Activated CD8-positive, alpha-beta memory T cell treated with anti-CD3 and anti-CD28 coated beads, Interleukin-2, amount 10 ng/mL, durations not matched to agents 7 days and 5 days (primary cell): ENCODE measurements at regions not wholly inside any gene's neighbourhood (a gene's known extent, or its start where the extent isn't known, plus 50 kb on each side); places are given as distances from the start of the nearest gene placed in this dataset.

Source experiments
- ATAC-seq: fragments of 150-1000 bp; cut with Tn5 transposase; one replicate; pipeline ENCODE4 v1.10.0; 2021; ENCODE audit warnings: moderate library complexity
- CTCF ChIA-PET: fragments of 350-600 bp; sonication (Branson Sonifier 250); formaldehyde crosslinking; loops from one replicate; lab custom pipeline; 2021; ENCODE audit warnings: antibody characterized with exemption; lab: Charles Lee
- DNase-seq: peaks from one replicate; pipeline ENCODE4 v3.0.0-alpha.2; 2020
- H3K27ac Mint-ChIP-seq: one replicate; pipeline ENCODE4 v1.8.0; 2021; ENCODE audit warnings: mild to moderate bottlenecking, mixed read lengths
- H3K27me3 Mint-ChIP-seq: one replicate; pipeline ENCODE4 v1.8.0; 2021; ENCODE audit warnings: mixed read lengths
- H3K36me3 Mint-ChIP-seq: one replicate; pipeline ENCODE4 v1.8.0; 2021; ENCODE audit warnings: mild to moderate bottlenecking, mixed read lengths
- H3K4me1 Mint-ChIP-seq: one replicate; pipeline ENCODE4 v1.8.0; 2021; ENCODE audit warnings: mixed read lengths
- H3K4me3 Mint-ChIP-seq: one replicate; pipeline ENCODE4 v1.8.0; 2021; ENCODE audit warnings: mild to moderate bottlenecking, moderate library complexity, mixed read lengths
- H3K9me3 Mint-ChIP-seq: one replicate; pipeline ENCODE4 v1.8.0; 2022; ENCODE audit warnings: low read depth, mixed read lengths

- H3K4me1 Mint-ChIP-seq = no peaks in the 10 kb centered on the region
- CTCF ChIA-PET = no interaction called here
- H3K9me3 Mint-ChIP-seq = no peaks in the 10 kb centered on the region
Observed at GRCh38 chr3:135766115-135766514, 199.4 kb upstream of the PPP2R3A start.

GRCh38 chr3:135771760-135772159 is 193.8 kb upstream of the PPP2R3A start:
- no peaks in the 10 kb centered on the region for H3K36me3 Mint-ChIP-seq
- H3K4me1 Mint-ChIP-seq = no peaks in the 10 kb centered on the region
- CTCF ChIA-PET = no interaction called here
- H3K4me3 Mint-ChIP-seq = no peak overlapping the region
- peaks cover 2% of the 10 kb centered on the region for H3K27me3 Mint-ChIP-seq
- DNase-seq (no peak), ATAC-seq (no peak)
- no peaks in the 10 kb centered on the region for H3K9me3 Mint-ChIP-seq
- no peak overlapping the region for H3K27ac Mint-ChIP-seq

More at GRCh38 chr3:135766115-135766514, 199.4 kb upstream of the PPP2R3A start:
- no peaks in the 10 kb centered on the region for H3K27me3 Mint-ChIP-seq
- no peak overlapping the region for H3K27ac Mint-ChIP-seq
- no peak overlapping the region for H3K4me3 Mint-ChIP-seq
- no peaks in the 10 kb centered on the region for H3K36me3 Mint-ChIP-seq
- ATAC-seq (no peak), DNase-seq (no peak)

GRCh38 chr3:135779024-135779423 is 186.5 kb upstream of the PPP2R3A start:
- Mint-ChIP-seq H3K9me3 (no peaks in the 10 kb centered on the region), H3K4me1 (no peaks in the 10 kb centered on the region), H3K27me3 (peaks cover 2% of the 10 kb centered on the region), H3K27ac (no peak overlapping the region), H3K4me3 (no peak overlapping the region), H3K36me3 (no peaks in the 10 kb centered on the region)
- ATAC-seq = no peak
- CTCF ChIA-PET = no interaction called here
- no peak for DNase-seq

GRCh38 chr3:135779590-135780235 is 185.8 kb upstream of the PPP2R3A start:
- no peak for ATAC-seq
- Mint-ChIP-seq H3K27ac (no peak overlapping the region), H3K27me3 (peaks cover 2% of the 10 kb centered on the region), H3K36me3 (no peaks in the 10 kb centered on the region), H3K4me3 (no peak overlapping the region), H3K4me1 (no peaks in the 10 kb centered on the region), H3K9me3 (no peaks in the 10 kb centered on the region)
- CTCF ChIA-PET = no interaction called here
- no peak for DNase-seq

- CTCF ChIA-PET = no interaction called here
- DNase-seq (no peak), ATAC-seq (no peak)
- Mint-ChIP-seq H3K27ac (no peak overlapping the region), H3K9me3 (no peaks in the 10 kb centered on the region), H3K4me3 (no peak overlapping the region), H3K4me1 (no peaks in the 10 kb centered on the region), H3K36me3 (no peaks in the 10 kb centered on the region), H3K27me3 (peaks cover 2% of the 10 kb centered on the region)
Observed at GRCh38 chr3:135781026-135781815, 184.3 kb upstream of the PPP2R3A start.

- CTCF ChIA-PET = no interaction called here
- Mint-ChIP-seq H3K27ac (no peak overlapping the region), H3K36me3 (no peaks in the 10 kb centered on the region), H3K4me1 (no peaks in the 10 kb centered on the region), H3K4me3 (no peak overlapping the region), H3K9me3 (no peaks in the 10 kb centered on the region), H3K27me3 (no peaks in the 10 kb centered on the region)
- DNase-seq = no peak
- ATAC-seq = no peak
Observed at GRCh38 chr3:135784557-135784956, 181.0 kb upstream of the PPP2R3A start.

- DNase-seq (no peak), ATAC-seq (no peak)
- Mint-ChIP-seq H3K27ac (no peak overlapping the region), H3K9me3 (no peaks in the 10 kb centered on the region), H3K27me3 (no peaks in the 10 kb centered on the region), H3K4me1 (no peaks in the 10 kb centered on the region), H3K4me3 (no peak overlapping the region), H3K36me3 (no peaks in the 10 kb centered on the region)
- CTCF ChIA-PET = no interaction called here
Observed at GRCh38 chr3:135788146-135788545, 177.4 kb upstream of the PPP2R3A start.

GRCh38 chr3:135788978-135789377 is 176.6 kb upstream of the PPP2R3A start:
- ATAC-seq = no peak
- no peak overlapping the region for H3K27ac Mint-ChIP-seq

GRCh38 chr3:135792174-135792573 is 173.4 kb upstream of the PPP2R3A start:
- CTCF ChIA-PET = no interaction called here
- ATAC-seq (no peak), DNase-seq (no peak)
- Mint-ChIP-seq H3K27ac (no peak overlapping the region), H3K4me1 (no peaks in the 10 kb centered on the region), H3K4me3 (no peak overlapping the region), H3K27me3 (no peaks in the 10 kb centered on the region), H3K36me3 (no peaks in the 10 kb centered on the region), H3K9me3 (no peaks in the 10 kb centered on the region)

More at GRCh38 chr3:135788978-135789377, 176.6 kb upstream of the PPP2R3A start:
- Mint-ChIP-seq H3K9me3 (no peaks in the 10 kb centered on the region), H3K4me1 (no peaks in the 10 kb centered on the region), H3K36me3 (no peaks in the 10 kb centered on the region), H3K4me3 (no peak overlapping the region), H3K27me3 (no peaks in the 10 kb centered on the region)
- no peak for DNase-seq
- CTCF ChIA-PET = no interaction called here

- Mint-ChIP-seq H3K4me1 (no peaks in the 10 kb centered on the region), H3K4me3 (no peak overlapping the region)
- CTCF ChIA-PET = no interaction called here
Observed at GRCh38 chr3:135792858-135793475, 172.6 kb upstream of the PPP2R3A start.

GRCh38 chr3:135800071-135800549 is 165.4 kb upstream of the PPP2R3A start:
- Mint-ChIP-seq H3K4me3 (no peak overlapping the region), H3K4me1 (no peaks in the 10 kb centered on the region), H3K9me3 (no peaks in the 10 kb centered on the region), H3K27me3 (no peaks in the 10 kb centered on the region), H3K36me3 (no peaks in the 10 kb centered on the region), H3K27ac (no peak overlapping the region)
- DNase-seq (no peak), ATAC-seq (no peak)
- CTCF ChIA-PET = no interaction called here

More at GRCh38 chr3:135792858-135793475, 172.6 kb upstream of the PPP2R3A start:
- ATAC-seq = no peak
- H3K27me3 Mint-ChIP-seq = no peaks in the 10 kb centered on the region
- DNase-seq = no peak
- H3K9me3 Mint-ChIP-seq = no peaks in the 10 kb centered on the region
- H3K36me3 Mint-ChIP-seq = no peaks in the 10 kb centered on the region
- H3K27ac Mint-ChIP-seq = no peak overlapping the region

- Mint-ChIP-seq H3K27me3 (no peaks in the 10 kb centered on the region), H3K27ac (no peak overlapping the region), H3K4me3 (no peak overlapping the region), H3K9me3 (no peaks in the 10 kb centered on the region), H3K4me1 (no peaks in the 10 kb centered on the region), H3K36me3 (no peaks in the 10 kb centered on the region)
- CTCF ChIA-PET = no interaction called here
- DNase-seq (no peak), ATAC-seq (no peak)
Observed at GRCh38 chr3:135801018-135801417, 164.5 kb upstream of the PPP2R3A start.

GRCh38 chr3:135802171-135802570 is 163.4 kb upstream of the PPP2R3A start:
- no peak for DNase-seq
- Mint-ChIP-seq H3K27me3 (no peaks in the 10 kb centered on the region), H3K36me3 (no peaks in the 10 kb centered on the region), H3K4me1 (no peaks in the 10 kb centered on the region), H3K27ac (no peak overlapping the region), H3K4me3 (no peak overlapping the region), H3K9me3 (no peaks in the 10 kb centered on the region)
- CTCF ChIA-PET = no interaction called here
- ATAC-seq = no peak
